ENCODE measurements at regions not wholly inside any gene's neighbourhood (a gene's known extent, or its start where the extent isn't known, plus 50 kb on each side); places are given as distances from the start of the nearest gene placed in this dataset.

DNA sequence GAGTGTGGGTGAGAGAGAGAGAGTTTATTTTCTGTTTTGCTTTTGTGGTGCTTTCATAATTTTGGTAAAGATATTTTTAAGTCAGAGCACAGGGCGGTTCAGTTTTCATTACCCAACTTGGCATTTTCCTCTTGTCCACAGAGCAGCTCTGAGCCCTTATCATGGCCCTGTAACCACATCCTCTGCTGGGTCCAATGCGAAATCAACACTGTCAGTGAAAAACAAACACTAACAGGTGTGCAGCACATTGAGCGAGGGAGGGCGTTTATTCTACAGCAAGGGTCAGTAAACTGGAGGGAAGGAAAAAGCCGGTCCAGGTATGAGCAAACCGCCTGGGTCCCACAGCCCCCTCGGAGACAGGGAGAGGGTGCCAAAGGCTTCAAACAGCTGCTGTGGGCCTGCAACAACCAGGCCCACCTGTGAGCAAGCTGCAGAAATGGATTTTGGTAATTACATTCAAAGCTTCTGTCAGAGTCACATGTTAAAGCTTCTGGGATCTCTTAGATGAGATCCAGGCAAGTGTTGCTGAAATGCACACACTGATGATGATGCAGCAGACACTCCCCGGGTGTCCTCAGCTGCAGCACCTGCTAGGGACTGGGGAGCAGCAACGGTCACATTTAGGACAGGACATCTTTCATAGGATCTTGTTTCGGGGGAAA, 132.7 kb upstream of the DYRK2 start:
- TF ChIP-seq, protein P1, sequence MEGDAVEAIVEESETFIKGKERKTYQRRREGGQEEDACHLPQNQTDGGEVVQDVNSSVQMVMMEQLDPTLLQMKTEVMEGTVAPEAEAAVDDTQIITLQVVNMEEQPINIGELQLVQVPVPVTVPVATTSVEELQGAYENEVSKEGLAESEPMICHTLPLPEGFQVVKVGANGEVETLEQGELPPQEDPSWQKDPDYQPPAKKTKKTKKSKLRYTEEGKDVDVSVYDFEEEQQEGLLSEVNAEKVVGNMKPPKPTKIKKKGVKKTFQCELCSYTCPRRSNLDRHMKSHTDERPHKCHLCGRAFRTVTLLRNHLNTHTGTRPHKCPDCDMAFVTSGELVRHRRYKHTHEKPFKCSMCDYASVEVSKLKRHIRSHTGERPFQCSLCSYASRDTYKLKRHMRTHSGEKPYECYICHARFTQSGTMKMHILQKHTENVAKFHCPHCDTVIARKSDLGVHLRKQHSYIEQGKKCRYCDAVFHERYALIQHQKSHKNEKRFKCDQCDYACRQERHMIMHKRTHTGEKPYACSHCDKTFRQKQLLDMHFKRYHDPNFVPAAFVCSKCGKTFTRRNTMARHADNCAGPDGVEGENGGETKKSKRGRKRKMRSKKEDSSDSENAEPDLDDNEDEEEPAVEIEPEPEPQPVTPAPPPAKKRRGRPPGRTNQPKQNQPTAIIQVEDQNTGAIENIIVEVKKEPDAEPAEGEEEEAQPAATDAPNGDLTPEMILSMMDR (IDR thresholded peaks at IDR 0.05; ENCODE audit: low read length): no peak; the same call in 1 of the 2 replicates
- TF ChIP-seq EZH2phosphoT487 (IDR thresholded peaks at IDR 0.05; ENCODE audit: low read length) (no peak), EZH2 (optimal IDR thresholded peaks at IDR 0.05; ENCODE audit: low read depth, low read length) (no peak)

Data from MM.1S (cell line).